Stomach (tissue), 4 donors: ENCODE measurements at regions not wholly inside any gene's neighbourhood (a gene's known extent, or its start where the extent isn't known, plus 50 kb on each side); places are given as distances from the start of the nearest gene placed in this dataset.

Experiments
- CTCF ChIP-seq, 7 experiments: fragments of 450-650 bp in 4 of 7; fragments of 200-600 bp in 3 of 7; sonication (generic) in 3 of 7; IDR thresholded peaks; one replicate each; pipeline ENCODE4 v1.5.1; 2016 to 2019; ENCODE audit warnings: antibody characterized with exemption in 7 of 7, control low read depth in 2 of 7, mild to moderate bottlenecking in 1 of 7
- EP300 ChIP-seq: sonication (generic); formaldehyde crosslinking; IDR thresholded peaks from one replicate; pipeline ENCODE4 v1.6.1; 2017; ENCODE audit warnings: antibody characterized with exemption
- POLR2A ChIP-seq, 4 donors: fragments of 450-650 bp; IDR thresholded peaks; one replicate each; pipeline ENCODE4 v1.6.1; 2016; ENCODE audit warnings: antibody characterized with exemption in 4 of 4, control low read depth in 2 of 4, mild to moderate bottlenecking in 1 of 4, moderate library complexity in 1 of 4
- POLR2AphosphoS5 ChIP-seq, 3 donors: sonication (generic); formaldehyde crosslinking; IDR thresholded peaks; one replicate each; pipeline ENCODE4 v1.6.1; 2016; ENCODE audit warnings: antibody characterized with exemption in 3 of 3

- TF ChIP-seq POLR2AphosphoS5 (IDR thresholded peaks at IDR 0.05): no peak
- no peak for TF ChIP-seq CTCF (IDR thresholded peaks at IDR 0.05)
- no peak for TF ChIP-seq POLR2A (IDR thresholded peaks at IDR 0.05)
- TF ChIP-seq EP300: no peak
Measured at GRCh38 chr15:24067733-24068501, 380.8 kb upstream of the NDN start.
